ENCODE measurements at regions not wholly inside any gene's neighbourhood (a gene's known extent, or its start where the extent isn't known, plus 50 kb on each side); places are given as distances from the start of the nearest gene placed in this dataset.
"Not testable (repeated sequence)": the region's sequence is repeated elsewhere in the genome, so short reads cannot be mapped to it uniquely, and the experiment has no call there.

GRCh38 chr2:113356284-113356683, 77.6 kb upstream of the PAX8 start:
- not testable (repeated sequence) for TF ChIP-seq CTCF (IDR thresholded peaks at IDR 0.05; ENCODE audit: insufficient read depth, low read depth, low read length); EZH2 (IDR thresholded peaks at IDR 0.05; ENCODE audit: insufficient read depth, low read length)
